GM23338 (cell line): ENCODE measurements at regions not wholly inside any gene's neighbourhood (a gene's known extent, or its start where the extent isn't known, plus 50 kb on each side); places are given as distances from the start of the nearest gene placed in this dataset.

Experiments used
- CREB1 ChIP-seq: fragments of 250-450 bp; sonication (Bioruptor Pico); IDR thresholded peaks from 2 replicates; pipeline ENCODE4 v1.5.0; 2020; ENCODE audit warnings: low read depth, mild to moderate bottlenecking, moderate library complexity
- CTCF ChIP-seq, 2 experiments: fragments of 200-600 bp in 1 of 2; sonication (generic) in 1 of 2; conservative IDR thresholded peaks; 2 replicates each; pipeline versions ENCODE4 v1.5.1 to v1.6.1; 2016 to 2017; ENCODE audit warnings: antibody characterized with exemption in 2 of 2, low read depth in 2 of 2, mild to moderate bottlenecking in 2 of 2, moderate library complexity in 1 of 2
- EZH2phosphoT487 ChIP-seq: fragments of 200-600 bp; sonication (generic); IDR thresholded peaks from one replicate; pipeline ENCODE4 v1.8.1; 2018; ENCODE audit warnings: antibody characterized with exemption; ENCODE audit not compliant: unreplicated experiment
- NANOG ChIP-seq: IDR thresholded peaks from 2 replicates; pipeline ENCODE4 v1.6.1; 2016; ENCODE audit warnings: antibody characterized with exemption, borderline replicate concordance
- REST ChIP-seq: IDR thresholded peaks from one replicate; pipeline ENCODE4 v1.6.1; 2018; ENCODE audit warnings: antibody characterized with exemption; ENCODE audit not compliant: unreplicated experiment
- ZNF114 ChIP-seq: fragments of 250-450 bp; sonication (Bioruptor Pico); IDR thresholded peaks from 2 replicates; pipeline ENCODE4 v1.5.0; 2020; ENCODE audit warnings: mild to moderate bottlenecking, moderate library complexity
- ZNF462 ChIP-seq: fragments of 250-450 bp; sonication (Bioruptor Pico); IDR thresholded peaks from 2 replicates; pipeline ENCODE4 v1.5.0; 2020; ENCODE audit warnings: mild to moderate bottlenecking, moderate library complexity

GRCh38 chr15:69909719-69910444, 187.8 kb downstream of the TLE3 start (continued):
- no peak for TF ChIP-seq ZNF462 (CRISPR knock-in tag)
- no peak for TF ChIP-seq EZH2phosphoT487
- TF ChIP-seq CREB1 = no peak
- TF ChIP-seq CTCF (conservative IDR thresholded peaks at IDR 0.05; ENCODE audit: low read depth in 2 of 2) = no peak
- TF ChIP-seq ZNF114 (CRISPR knock-in tag) = no peak
- TF ChIP-seq NANOG = no peak
- TF ChIP-seq REST = no peak
